ENCODE measurements at regions not wholly inside any gene's neighbourhood (a gene's known extent, or its start where the extent isn't known, plus 50 kb on each side); places are given as distances from the start of the nearest gene placed in this dataset.

- CTCF ChIA-PET, result interaction anchor here (1.4 kb wide), 1 partner anchor 12 kb away, joined by 3 read pairs; no protein-coding TSS in a partner anchor
Measured at GRCh38 chr10:3887404-3887803, 102.4 kb upstream of the KLF6 start.

GRCh38 chr10:3886641-3887251 is 101.7 kb upstream of the KLF6 start:
- CTCF ChIA-PET, result no interaction called here

More at GRCh38 chr10:3887404-3887803, 102.4 kb upstream of the KLF6 start:
- POLR2A ChIA-PET, result interaction anchor here (1.0 kb wide), 1 partner anchor 110 kb away, joined by 3 read pairs; no protein-coding TSS in a partner anchor

GRCh38 chr10:3886191-3886590 is 101.2 kb upstream of the KLF6 start:
- POLR2A ChIA-PET, result no interaction called here

More at GRCh38 chr10:3886641-3887251, 101.7 kb upstream of the KLF6 start:
- POLR2A ChIA-PET, result no interaction called here

GRCh38 chr10:3882855-3883254 is 97.8 kb upstream of the KLF6 start:
- CTCF ChIA-PET, result interaction anchor here (1.2 kb wide), 2 partner anchors 108 to 689 kb away, joined by 3 read pairs; no protein-coding TSS in a partner anchor
- POLR2A ChIA-PET, result no interaction called here

More at GRCh38 chr10:3886191-3886590, 101.2 kb upstream of the KLF6 start:
- CTCF ChIA-PET, result no interaction called here

- CTCF ChIA-PET, result no interaction called here
- POLR2A ChIA-PET, result interaction anchor here (1.1 kb wide), 1 partner anchor 96 kb away, joined by 3 read pairs; the partner anchor contains the start of gene KLF6
Measured at GRCh38 chr10:3881622-3882021, 96.6 kb upstream of the KLF6 start.

- POLR2A ChIA-PET, result no interaction called here
- CTCF ChIA-PET, result no interaction called here
Measured at GRCh38 chr10:3879073-3879472, 94.1 kb upstream of the KLF6 start.

GRCh38 chr10:3877211-3878000 is 92.4 kb upstream of the KLF6 start:
- ChIA-PET CTCF (no interaction called here), POLR2A (no interaction called here)

GRCh38 chr10:3876350-3876962 is 91.4 kb upstream of the KLF6 start:
- ChIA-PET POLR2A (interaction anchor here (1.8 kb wide), 1 partner anchor 10 kb away, joined by 7 read pairs; no protein-coding TSS in a partner anchor), CTCF (interaction anchor here (0.6 to 0.7 kb wide), 2 partner anchors 61 to 353 kb away, joined by 3 to 5 read pairs; no protein-coding TSS in a partner anchor)

- CTCF ChIA-PET, result interaction anchor here (0.6 to 1.2 kb wide), 3 partner anchors 12 to 354 kb away, joined by 3 read pairs; no protein-coding TSS in a partner anchor
Measured at GRCh38 chr10:3875842-3876235, 90.8 kb upstream of the KLF6 start.

GRCh38 chr10:3874990-3875841 is 90.2 kb upstream of the KLF6 start:
- ChIA-PET CTCF (interaction anchor here (0.7 to 1.2 kb wide), 3 partner anchors 13 to 101 kb away, joined by 3 read pairs; no protein-coding TSS in a partner anchor), POLR2A (interaction anchor here (0.6 to 1.8 kb wide), 5 partner anchors 9 to 94 kb away, joined by 3 to 11 read pairs (median 5); partner anchors contain the start of gene KLF6)

More at GRCh38 chr10:3875842-3876235, 90.8 kb upstream of the KLF6 start:
- POLR2A ChIA-PET, result interaction anchor here (1.8 kb wide), 2 partner anchors 10 to 91 kb away, joined by 7 to 11 read pairs; partner anchors contain the start of gene KLF6

GRCh38 chr10:3874610-3874989 is 89.6 kb upstream of the KLF6 start:
- ChIA-PET POLR2A (interaction anchor here (0.7 to 1.8 kb wide), 4 partner anchors 8 to 93 kb away, joined by 4 to 11 read pairs (median 6); partner anchors contain the start of gene KLF6), CTCF (interaction anchor here (0.7 to 1.2 kb wide), 3 partner anchors 13 to 102 kb away, joined by 3 read pairs; no protein-coding TSS in a partner anchor)

- CTCF ChIA-PET, result no interaction called here
- POLR2A ChIA-PET, result interaction anchor here (0.8 to 1.8 kb wide), 2 partner anchors 89 to 92 kb away, joined by 4 to 11 read pairs; partner anchors contain the start of gene KLF6
Measured at GRCh38 chr10:3873728-3874461, 88.9 kb upstream of the KLF6 start.

GRCh38 chr10:3872712-3873329 is 87.8 kb upstream of the KLF6 start:
- POLR2A ChIA-PET, result no interaction called here
- CTCF ChIA-PET, result no interaction called here

- ChIA-PET CTCF (no interaction called here), POLR2A (interaction anchor here (1.2 kb wide), 1 partner anchor 86 kb away, joined by 3 read pairs; no protein-coding TSS in a partner anchor)
Measured at GRCh38 chr10:3871424-3871996, 86.5 kb upstream of the KLF6 start.

GRCh38 chr10:3869036-3869435 is 84.0 kb upstream of the KLF6 start:
- CTCF ChIA-PET, result no interaction called here
- POLR2A ChIA-PET, result interaction anchor here (2.1 kb wide), 1 partner anchor 84 kb away, joined by 11 read pairs; the partner anchor contains the start of gene KLF6

GRCh38 chr10:3868271-3868664 is 83.3 kb upstream of the KLF6 start:
- ChIA-PET CTCF (no interaction called here), POLR2A (interaction anchor here (0.6 to 2.1 kb wide), 2 partner anchors 83 to 648 kb away, joined by 3 to 11 read pairs; partner anchors contain the start of gene KLF6)

All from activated CD8-positive, alpha-beta memory T cell treated with anti-CD3 and anti-CD28 coated beads for 36 hours (primary cell).